HG03571 (cell line): ENCODE measurements at regions not wholly inside any gene's neighbourhood (a gene's known extent, or its start where the extent isn't known, plus 50 kb on each side); places are given as distances from the start of the nearest gene placed in this dataset.
A peak's percentile ranks its signal among the peaks of the same experiment; 100 is the strongest.
"Not testable (repeated sequence)": the region's sequence is repeated elsewhere in the genome, so short reads cannot be mapped to it uniquely, and the experiment has no call there.

Experiments
- ATAC-seq: cut with Tn5 transposase; IDR thresholded peaks from one replicate; pipeline ENCODE4 v1.9.1; 2021; ENCODE audit not compliant: unreplicated experiment

- no peak for ATAC-seq
Observed at GRCh38 chr10:111560027-111560426, 483.2 kb downstream of the ADRA2A start.

GRCh38 chr10:111561124-111561523 is 484.3 kb downstream of the ADRA2A start:
- ATAC-seq, result no peak

GRCh38 chr10:111565542-111565941 is 488.7 kb downstream of the ADRA2A start:
- ATAC-seq, result no peak

- ATAC-seq, result no peak
Observed at GRCh38 chr10:111578076-111578475, 501.2 kb downstream of the ADRA2A start.

GRCh38 chr10:111579473-111579872 is 502.6 kb downstream of the ADRA2A start:
- ATAC-seq, result no peak

GRCh38 chr10:111590703-111591102 is 513.9 kb downstream of the ADRA2A start:
- no peak for ATAC-seq

GRCh38 chr10:111593578-111593977 is 516.7 kb downstream of the ADRA2A start:
- ATAC-seq, result no peak

GRCh38 chr10:111595173-111595572 is 518.3 kb downstream of the ADRA2A start:
- ATAC-seq, result no peak

- peak; percentile 87 for ATAC-seq
Observed at GRCh38 chr10:111598433-111599059, 521.7 kb downstream of the ADRA2A start.

- no peak for ATAC-seq
Observed at GRCh38 chr10:111599943-111600342, 523.1 kb downstream of the ADRA2A start.

GRCh38 chr10:111600772-111601171 is 523.9 kb downstream of the ADRA2A start:
- no peak for ATAC-seq

GRCh38 chr10:111612273-111612672 is 535.4 kb downstream of the ADRA2A start:
- ATAC-seq, result no peak

- no peak for ATAC-seq
Observed at GRCh38 chr10:111634191-111634590, 549.4 kb downstream of the GPAM start.

- ATAC-seq, result no peak
Observed at GRCh38 chr10:111646021-111646420, 537.5 kb downstream of the GPAM start.

GRCh38 chr10:111648046-111648445 is 535.5 kb downstream of the GPAM start:
- no peak for ATAC-seq

- ATAC-seq, result not testable (repeated sequence)
Observed at GRCh38 chr10:111649080-111649479, 534.5 kb downstream of the GPAM start.

GRCh38 chr10:111650088-111650487 is 533.5 kb downstream of the GPAM start:
- ATAC-seq, result no peak

- ATAC-seq, result no peak
Observed at GRCh38 chr10:111656066-111656465, 527.5 kb downstream of the GPAM start.

GRCh38 chr10:111677759-111678158 is 505.8 kb downstream of the GPAM start:
- ATAC-seq, result no peak

GRCh38 chr10:111686796-111687195 is 496.8 kb downstream of the GPAM start:
- ATAC-seq, result no peak

- no peak for ATAC-seq
Observed at GRCh38 chr10:111698711-111699110, 484.9 kb downstream of the GPAM start.

- ATAC-seq, result no peak
Observed at GRCh38 chr10:111703986-111704385, 479.6 kb downstream of the GPAM start.

GRCh38 chr10:111705021-111705420 is 478.5 kb downstream of the GPAM start:
- no peak for ATAC-seq
